Natural killer cell (primary cell): ENCODE measurements at regions not wholly inside any gene's neighbourhood (a gene's known extent, or its start where the extent isn't known, plus 50 kb on each side); places are given as distances from the start of the nearest gene placed in this dataset.

Source experiments
- ATAC-seq, 3 donors: fragments of 150-1000 bp in 2 of 3; fragments of 200-7000 bp in 1 of 3; cut with Tn5 transposase; 1 replicate in 1 of 3; 2 replicates in 2 of 3; pipeline ENCODE4 v1.10.0; 2021; ENCODE audit warnings: mild to moderate bottlenecking in 2 of 3, moderate library complexity in 2 of 3
- DNase-seq, 2 donors: peaks; one replicate each; pipeline versions ENCODE4 v3.0.0 to v3.0.0-alpha.2; 2013 to 2021; ENCODE audit warnings: mixed read lengths in 1 of 2
- H3K27ac ChIP-seq: one replicate; pipeline ENCODE4 v1.5.1; 2013; ENCODE audit warnings: mild to moderate bottlenecking, low read length
- H3K27me3 ChIP-seq: one replicate; pipeline ENCODE4 v1.6.1; 2013; ENCODE audit warnings: low read length; ENCODE audit not compliant: control insufficient read depth, insufficient read depth
- H3K36me3 ChIP-seq: one replicate; pipeline ENCODE4 v1.6.1; 2013; ENCODE audit warnings: low read length; ENCODE audit not compliant: control insufficient read depth, insufficient read depth
- H3K4me1 ChIP-seq: one replicate; pipeline ENCODE4 v1.6.1; 2013; ENCODE audit warnings: low read length; ENCODE audit not compliant: control insufficient read depth, insufficient read depth
- H3K4me3 ChIP-seq: one replicate; pipeline ENCODE4 v1.5.1; 2013; ENCODE audit warnings: low read length
- H3K9me3 ChIP-seq: one replicate; pipeline ENCODE4 v1.6.1; 2013; ENCODE audit warnings: low read length; ENCODE audit not compliant: control insufficient read depth, insufficient read depth
- H3K27ac Mint-ChIP-seq, 2 donors: one replicate each; pipeline ENCODE4 v1.8.0; 2022; ENCODE audit warnings: mild to moderate bottlenecking in 2 of 2, mixed read lengths in 2 of 2, moderate library complexity in 1 of 2
- H3K27me3 Mint-ChIP-seq, 2 donors: one replicate each; pipeline ENCODE4 v1.8.0; 2022; ENCODE audit warnings: low read depth in 2 of 2, mixed read lengths in 2 of 2
- H3K36me3 Mint-ChIP-seq: one replicate; pipeline ENCODE4 v1.8.0; 2022; ENCODE audit warnings: mixed read lengths
- H3K4me1 Mint-ChIP-seq, 2 donors: one replicate each; pipeline ENCODE4 v1.8.0; 2022; ENCODE audit warnings: mixed read lengths in 2 of 2
- H3K4me3 Mint-ChIP-seq: one replicate; pipeline ENCODE4 v1.8.0; 2022; ENCODE audit warnings: mild to moderate bottlenecking, moderate library complexity, mixed read lengths
- H3K9me3 Mint-ChIP-seq, 2 donors: one replicate each; pipeline ENCODE4 v1.8.0; 2022; ENCODE audit warnings: mixed read lengths in 2 of 2
- WGBS: methylation state at CpG from one replicate; pipeline ENCODE4 v1.1.7; 2013; ENCODE audit warnings: missing lambda C conversion rate; ENCODE audit not compliant: insufficient coverage; 5-methylcytosine and 5-hydroxymethylcytosine counted together
- intact Hi-C: fragments of 100-400 bp; cut with micrococcal nuclease; formaldehyde crosslinking; loops from one replicate; pipeline ENCODE4 v1.14.2; 2022
- TF ChIP-seq, protein P1 (sequence below): fragments of 200-600 bp; IDR thresholded peaks from one replicate; pipeline ENCODE4 v1.8.0; 2022; ENCODE audit warnings: antibody characterized with exemption

DNA sequence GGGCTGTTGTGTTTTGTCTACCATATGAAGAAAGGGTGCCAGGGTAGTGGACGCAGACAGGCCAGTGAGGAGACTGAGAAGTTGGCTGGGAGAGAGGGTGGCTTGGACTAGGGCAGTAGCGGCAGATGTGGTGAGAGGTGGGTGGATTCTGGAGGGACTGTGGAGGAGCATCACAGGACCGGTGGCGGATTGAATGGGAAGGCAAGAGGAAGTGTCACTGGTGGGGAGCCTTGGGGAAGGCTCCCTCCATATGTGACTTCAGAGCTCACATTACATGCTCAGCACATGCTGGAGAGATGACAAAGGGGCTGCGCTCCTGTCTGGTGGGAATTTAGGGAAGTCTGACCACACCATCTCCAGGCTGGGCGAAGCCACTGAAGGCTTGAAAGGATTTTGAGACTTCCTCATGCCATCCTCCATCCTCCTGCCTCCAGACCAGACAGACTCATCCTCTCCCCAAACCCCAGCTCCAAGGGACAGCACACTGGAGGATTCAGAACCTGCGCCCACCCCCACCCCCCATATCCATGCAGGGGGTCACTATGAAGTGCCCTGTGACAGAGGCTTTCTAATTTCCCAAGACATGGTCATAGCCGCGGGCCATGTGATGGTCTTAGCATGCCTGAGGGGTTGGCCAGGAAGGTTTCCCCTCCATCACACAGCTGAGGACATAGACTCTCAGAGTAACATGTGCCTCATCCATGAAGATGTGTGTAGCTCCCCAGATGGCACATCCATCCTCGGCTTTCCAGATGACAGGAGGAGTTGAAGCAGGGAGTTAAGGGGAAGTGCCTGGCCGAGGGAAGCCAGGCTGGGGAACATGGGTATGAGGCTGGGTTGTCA lies 138.8 kb upstream of the WNT4 start:
- Histone ChIP-seq H3K27me3 (no peaks in the 10 kb centered on the region), H3K4me3 (no peak overlapping the region), H3K9me3 (no peaks in the 10 kb centered on the region), H3K36me3 (no peaks in the 10 kb centered on the region), H3K27ac (no peak overlapping the region), H3K4me1 (no peaks in the 10 kb centered on the region)
- WGBS: 75% methylated on average over 11 of the region's 11 CpGs
- Mint-ChIP-seq H3K27ac (no peak overlapping the region), H3K9me3 (peaks cover 0 to 4% of the 10 kb centered on the region in 2 donors), H3K4me1 (no peaks in the 10 kb centered on the region), H3K27me3 (peaks cover 9 to 14% of the 10 kb centered on the region in 2 donors), H3K4me3 (no peak overlapping the region), H3K36me3 (no peaks in the 10 kb centered on the region)
- ATAC-seq (no peak), DNase-seq (no peak)
- intact Hi-C loops: no loop called here
- TF ChIP-seq, protein P1, sequence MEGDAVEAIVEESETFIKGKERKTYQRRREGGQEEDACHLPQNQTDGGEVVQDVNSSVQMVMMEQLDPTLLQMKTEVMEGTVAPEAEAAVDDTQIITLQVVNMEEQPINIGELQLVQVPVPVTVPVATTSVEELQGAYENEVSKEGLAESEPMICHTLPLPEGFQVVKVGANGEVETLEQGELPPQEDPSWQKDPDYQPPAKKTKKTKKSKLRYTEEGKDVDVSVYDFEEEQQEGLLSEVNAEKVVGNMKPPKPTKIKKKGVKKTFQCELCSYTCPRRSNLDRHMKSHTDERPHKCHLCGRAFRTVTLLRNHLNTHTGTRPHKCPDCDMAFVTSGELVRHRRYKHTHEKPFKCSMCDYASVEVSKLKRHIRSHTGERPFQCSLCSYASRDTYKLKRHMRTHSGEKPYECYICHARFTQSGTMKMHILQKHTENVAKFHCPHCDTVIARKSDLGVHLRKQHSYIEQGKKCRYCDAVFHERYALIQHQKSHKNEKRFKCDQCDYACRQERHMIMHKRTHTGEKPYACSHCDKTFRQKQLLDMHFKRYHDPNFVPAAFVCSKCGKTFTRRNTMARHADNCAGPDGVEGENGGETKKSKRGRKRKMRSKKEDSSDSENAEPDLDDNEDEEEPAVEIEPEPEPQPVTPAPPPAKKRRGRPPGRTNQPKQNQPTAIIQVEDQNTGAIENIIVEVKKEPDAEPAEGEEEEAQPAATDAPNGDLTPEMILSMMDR: no peak

DNA sequence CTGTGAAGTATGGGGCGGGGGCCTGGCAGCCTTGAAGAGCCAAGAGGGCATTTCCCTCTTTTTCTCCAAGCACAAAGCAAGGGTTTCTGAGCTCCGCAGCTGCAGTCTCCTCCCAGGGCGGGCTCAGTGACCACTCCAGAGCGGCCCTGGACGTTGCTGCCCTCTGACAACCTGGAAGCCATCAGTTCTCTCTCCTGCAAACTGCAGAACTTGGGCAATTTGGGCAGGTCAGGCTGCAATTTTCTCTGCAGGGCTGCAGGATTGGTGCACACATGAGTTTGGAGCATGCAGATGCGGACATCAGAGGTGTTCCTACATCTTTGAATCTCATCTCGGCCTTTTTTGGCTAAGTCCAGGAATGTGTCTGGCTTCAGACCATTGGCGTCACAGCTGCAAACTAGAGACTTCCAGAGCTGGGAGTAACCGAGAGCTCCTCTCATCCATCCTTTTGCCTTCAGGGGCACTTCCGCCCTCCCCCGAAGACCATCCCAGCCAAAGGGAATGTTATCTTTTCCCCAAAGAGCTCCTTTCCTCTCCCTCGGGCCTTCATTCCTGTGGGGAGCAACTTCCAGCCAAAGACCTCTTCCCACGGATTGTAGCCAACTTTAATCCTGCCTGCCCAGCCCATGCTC lies 139.6 kb upstream of the WNT4 start:
- 77% methylated on average over 13 of the region's 13 CpGs for WGBS
- H3K9me3 ChIP-seq: no peaks in the 10 kb centered on the region
- no peaks in the 10 kb centered on the region for H3K4me1 Mint-ChIP-seq
- H3K4me3 Mint-ChIP-seq: no peak overlapping the region
- H3K36me3 Mint-ChIP-seq: no peaks in the 10 kb centered on the region
- H3K36me3 ChIP-seq: no peaks in the 10 kb centered on the region
- H3K27ac ChIP-seq: no peak overlapping the region
- H3K27me3 Mint-ChIP-seq: peaks cover 4 to 14% of the 10 kb centered on the region in 2 donors
- no peak for DNase-seq
- H3K27ac Mint-ChIP-seq: no peak overlapping the region
- no peak for ATAC-seq
- H3K9me3 Mint-ChIP-seq: peaks cover 0 to 4% of the 10 kb centered on the region in 2 donors
- TF ChIP-seq, protein P1: no peak
- H3K27me3 ChIP-seq: no peaks in the 10 kb centered on the region
- no peak overlapping the region for H3K4me3 ChIP-seq
- intact Hi-C loops: no loop called here
- H3K4me1 ChIP-seq: no peaks in the 10 kb centered on the region

DNA sequence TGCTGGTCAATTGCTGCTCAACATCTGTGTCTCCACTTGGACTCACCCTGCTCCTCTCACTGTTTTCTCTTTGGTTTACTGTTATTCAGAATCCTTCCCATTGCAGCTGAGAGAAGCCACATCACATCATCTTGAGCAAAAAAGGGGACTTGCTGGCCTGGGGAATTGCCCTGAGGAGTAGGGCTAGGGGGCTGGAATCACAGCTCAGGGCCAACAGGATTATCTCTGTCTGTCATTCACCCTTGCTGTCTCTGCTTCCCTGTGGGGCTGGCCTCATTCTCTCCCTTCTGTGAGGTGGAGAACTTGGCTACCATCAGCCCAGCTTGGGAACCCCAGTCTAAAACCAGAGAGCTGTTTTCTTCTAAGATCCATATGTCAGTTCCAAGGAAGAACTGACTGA lies 140.7 kb upstream of the WNT4 start:
- Histone ChIP-seq H3K27me3 (no peaks in the 10 kb centered on the region), H3K4me1 (no peaks in the 10 kb centered on the region), H3K9me3 (no peaks in the 10 kb centered on the region), H3K4me3 (no peak overlapping the region), H3K36me3 (no peaks in the 10 kb centered on the region), H3K27ac (no peak overlapping the region)
- TF ChIP-seq, protein P1: no peak
- Mint-ChIP-seq H3K27me3 (peaks cover 0 to 14% of the 10 kb centered on the region in 2 donors), H3K4me3 (no peak overlapping the region), H3K36me3 (no peaks in the 10 kb centered on the region), H3K9me3 (peaks cover 0 to 4% of the 10 kb centered on the region in 2 donors), H3K4me1 (no peaks in the 10 kb centered on the region), H3K27ac (no peak overlapping the region)
- no peak for DNase-seq
- intact Hi-C loops: no loop called here
- no peak for ATAC-seq
